Neural cell (in vitro differentiated cells): ENCODE measurements at regions not wholly inside any gene's neighbourhood (a gene's known extent, or its start where the extent isn't known, plus 50 kb on each side); places are given as distances from the start of the nearest gene placed in this dataset.

Source experiments
- H2AFZ ChIP-seq: fragments of 200-600, 300-800 bp; sonication (generic), shearing (Covaris generic); 2 replicates; pipeline ENCODE4 v1.6.0; 2014; ENCODE audit warnings: low read depth, mild to moderate bottlenecking, antibody characterized with exemption, low read length, moderate library complexity
- H3F3A ChIP-seq: fragments of 200-600 bp; shearing (Covaris generic); 2 replicates; pipeline ENCODE4 v1.6.1; 2016; ENCODE audit warnings: mild to moderate bottlenecking, moderate library complexity, mixed read lengths, antibody characterized with exemption, low read length; ENCODE audit not compliant: insufficient read depth, poor library complexity, severe bottlenecking
- H3K27ac ChIP-seq: fragments of 200-600, 300-800 bp; sonication (generic), shearing (Covaris generic); 2 replicates; pipeline ENCODE4 v1.5.1; 2014; ENCODE audit warnings: mild to moderate bottlenecking, low read length, moderate library complexity
- H3K27me3 ChIP-seq: fragments of 300-800, 200-600 bp; sonication (generic), shearing (Covaris generic); 2 replicates; pipeline ENCODE4 v1.6.0; 2014; ENCODE audit warnings: mild to moderate bottlenecking, low read depth, low read length, moderate library complexity; ENCODE audit not compliant: insufficient read depth
- H3K36me3 ChIP-seq: fragments of 300-800, 200-600 bp; sonication (generic), shearing (Covaris generic); 2 replicates; pipeline ENCODE4 v1.5.1; 2014; ENCODE audit warnings: mild to moderate bottlenecking, antibody characterized with exemption, low read length, moderate library complexity; ENCODE audit not compliant: insufficient read depth
- H3K4me2 ChIP-seq: fragments of 300-800, 200-600 bp; sonication (generic), shearing (Covaris generic); 2 replicates; pipeline ENCODE4 v1.6.0; 2014; ENCODE audit warnings: mild to moderate bottlenecking, low read length
- H3K4me3 ChIP-seq: fragments of 300-800, 200-600 bp; sonication (generic), shearing (Covaris generic); 2 replicates; pipeline ENCODE4 v1.5.1; 2014; ENCODE audit warnings: mild to moderate bottlenecking, low read length, moderate library complexity
- H3K79me2 ChIP-seq: fragments of 200-600 bp; shearing (Covaris generic); replicated peaks from 2 replicates; pipeline ENCODE4 v1.6.0; 2014; ENCODE audit warnings: mild to moderate bottlenecking, low read length, moderate library complexity; ENCODE audit not compliant: insufficient read depth
- H3K9ac ChIP-seq: fragments of 300-800, 200-600 bp; sonication (generic), shearing (Covaris generic); 2 replicates; pipeline ENCODE4 v1.6.1; 2016; ENCODE audit warnings: mild to moderate bottlenecking, low read length, mixed read lengths
- H3K9me2 ChIP-seq: fragments of 200-600 bp; shearing (Covaris generic); 2 replicates; pipeline ENCODE4 v1.6.1; 2016; ENCODE audit warnings: mild to moderate bottlenecking, low read length, mixed read lengths; ENCODE audit not compliant: insufficient read depth
- H3K9me3 ChIP-seq: fragments of 200-600, 300-800 bp; sonication (generic), shearing (Covaris generic); 2 replicates; pipeline ENCODE4 v1.6.1; 2016; ENCODE audit warnings: mild to moderate bottlenecking, mixed run types, low read length, moderate library complexity, mixed read lengths
- H4K20me1 ChIP-seq: fragments of 200-600 bp; shearing (Covaris generic); 2 replicates; pipeline ENCODE4 v1.6.1; 2016; ENCODE audit warnings: mild to moderate bottlenecking, mixed run types; ENCODE audit not compliant: insufficient read depth
- EZH2 ChIP-seq: fragments of 200-600, 300-800 bp; shearing (Covaris generic), sonication (generic); IDR thresholded peaks from 2 replicates; pipeline ENCODE4 v1.6.1; 2014; ENCODE audit warnings: antibody characterized with exemption, low read length, borderline replicate concordance, mild to moderate bottlenecking; ENCODE audit not compliant: insufficient read depth, poor library complexity, severe bottlenecking
- MXI1 ChIP-seq: fragments of 450-650 bp; conservative IDR thresholded peaks from 2 replicates; pipeline ENCODE4 v1.6.1; 2014; ENCODE audit warnings: antibody characterized with exemption, mild to moderate bottlenecking; ENCODE audit not compliant: poor library complexity, severe bottlenecking
- RAD21 ChIP-seq: fragments of 450-650 bp; conservative IDR thresholded peaks from 2 replicates; pipeline ENCODE4 v1.6.1; 2014; ENCODE audit warnings: antibody characterized with exemption, mild to moderate bottlenecking, moderate library complexity
- SMC3 ChIP-seq: fragments of 450-650 bp; conservative IDR thresholded peaks from 2 replicates; pipeline ENCODE4 v1.6.1; 2014; ENCODE audit warnings: antibody characterized with exemption, mild to moderate bottlenecking, moderate library complexity; ENCODE audit not compliant: poor library complexity

DNA sequence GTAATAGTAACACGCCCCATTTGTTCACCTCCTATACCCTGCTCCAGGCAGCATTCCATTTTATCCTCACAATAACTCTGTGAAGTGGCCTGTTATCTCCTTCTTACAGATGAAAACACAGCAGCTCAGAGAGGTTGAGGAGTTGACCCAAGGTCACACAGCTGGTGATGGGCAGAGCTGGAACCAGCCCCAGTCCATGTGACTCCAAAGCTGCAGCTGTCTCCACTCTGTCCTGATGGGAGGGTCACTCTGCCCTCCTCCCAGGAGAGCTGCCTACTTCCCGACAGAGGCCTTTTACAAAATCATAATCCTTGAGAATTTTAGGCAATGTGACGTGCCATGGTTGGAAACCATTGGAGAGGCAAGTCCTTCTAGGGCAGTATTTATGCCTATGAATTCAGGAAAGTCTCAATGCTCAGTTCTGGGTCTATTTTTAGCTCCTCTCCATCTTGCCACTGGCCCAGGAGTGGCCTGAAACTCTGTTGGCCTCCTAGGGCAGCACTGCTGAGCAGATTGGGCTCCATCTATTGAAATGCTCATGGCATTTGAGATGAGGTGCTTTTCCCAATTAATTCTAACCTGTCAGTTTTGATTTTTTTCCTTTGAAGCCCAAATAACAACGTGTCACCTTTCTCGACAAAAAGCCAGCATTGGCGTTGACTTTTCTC is 50.1 kb upstream of the KCNK12 start:
- H2AFZ ChIP-seq = no peak overlapping the region

More for the DNA sequence above, 50.1 kb upstream of the KCNK12 start:
- Histone ChIP-seq H3K27me3 (no peaks in the 10 kb centered on the region), H3K36me3 (no peaks in the 10 kb centered on the region), H3K9me2 (no peaks in the 10 kb centered on the region), H3K9me3 (no peaks in the 10 kb centered on the region), H3F3A (no peaks in the 10 kb centered on the region), H3K4me3 (no peak overlapping the region), H4K20me1 (no peaks in the 10 kb centered on the region), H3K9ac (no peak overlapping the region), H3K4me2 (no peak overlapping the region), H3K79me2 (no peaks in the 10 kb centered on the region), H3K27ac (no peak overlapping the region)
- TF ChIP-seq MXI1 (no peak), EZH2 (no peak), SMC3 (no peak), RAD21 (no peak)
